ENCODE measurements at regions not wholly inside any gene's neighbourhood (a gene's known extent, or its start where the extent isn't known, plus 50 kb on each side); places are given as distances from the start of the nearest gene placed in this dataset.

GRCh38 chr4:26133840-26134239, 187.0 kb upstream of the RBPJ start:
- no peaks in the 10 kb centered on the region for H3K36me3 ChIP-seq (ENCODE audit: control insufficient read depth, insufficient read depth, low read length)
- in situ Hi-C loops (cut with HindIII; ENCODE audit: low pct_unique_long_range_greater_than_20kb, low sequenced_read_pairs) (no loop called here), intact Hi-C loops (cut with micrococcal nuclease; ENCODE audit: unreplicated experiment) (no loop called here)
- ATAC-seq (no peak), DNase-seq (ENCODE audit: low read depth, low spot score) (no peak)
- POLR2A ChIA-PET = no interaction called here
- no peak for TF ChIP-seq SIN3A (IDR thresholded peaks at IDR 0.05; ENCODE audit: borderline replicate concordance, insufficient read depth, low read depth, low read length)
- TF ChIP-seq POLR2AphosphoS5 (IDR thresholded peaks at IDR 0.05; ENCODE audit: low read depth, low read length) = no peak
- TF ChIP-seq REST (IDR thresholded peaks at IDR 0.05; ENCODE audit: insufficient read depth in 1 of 2, low read depth in 2 of 2, low read length in 1 of 2) = no peak
- TF ChIP-seq CTCF (IDR thresholded peaks at IDR 0.05) = no peak
- TF ChIP-seq TCF7L2 (IDR thresholded peaks at IDR 0.05; ENCODE audit: low read depth, low read length) = no peak
- CTCF ChIA-PET = no interaction called here
- no peaks in the 10 kb centered on the region for H3K4me1 ChIP-seq (ENCODE audit: control insufficient read depth, insufficient read depth, low read length)
- no peak overlapping the region for H3K4me3 ChIP-seq (ENCODE audit: low read depth in 2 of 2, low read length in 2 of 2)
- no peaks in the 10 kb centered on the region for H3K9me3 ChIP-seq (ENCODE audit: control insufficient read depth, insufficient read depth, low read depth, low read length)
- no peak overlapping the region for H3K27ac ChIP-seq (ENCODE audit: low read length)
- no peaks in the 10 kb centered on the region for H3K27me3 ChIP-seq (ENCODE audit: control insufficient read depth, insufficient read depth, low read length)
- BruUV-seq (replicated peaks) = no TSS peak

- no peak for ATAC-seq
- Histone ChIP-seq H3K4me1 (ENCODE audit: control insufficient read depth, insufficient read depth, low read length) (no peaks in the 10 kb centered on the region), H3K4me3 (ENCODE audit: low read depth in 2 of 2, low read length in 2 of 2) (no peak overlapping the region), H3K36me3 (ENCODE audit: control insufficient read depth, insufficient read depth, low read length) (no peaks in the 10 kb centered on the region), H3K27me3 (ENCODE audit: control insufficient read depth, insufficient read depth, low read length) (no peaks in the 10 kb centered on the region), H3K9me3 (ENCODE audit: control insufficient read depth, insufficient read depth, low read depth, low read length) (no peaks in the 10 kb centered on the region), H3K27ac (ENCODE audit: low read length) (no peak overlapping the region)
- BruUV-seq (replicated peaks) = no TSS peak
- POLR2A ChIA-PET = no interaction called here
- no peak for TF ChIP-seq SIN3A (IDR thresholded peaks at IDR 0.05; ENCODE audit: borderline replicate concordance, insufficient read depth, low read depth, low read length)
- CTCF ChIA-PET = no interaction called here
- no peak for DNase-seq (ENCODE audit: low read depth, low spot score)
- in situ Hi-C loops (cut with HindIII; ENCODE audit: low pct_unique_long_range_greater_than_20kb, low sequenced_read_pairs) = no loop called here
- intact Hi-C loops (cut with micrococcal nuclease; ENCODE audit: unreplicated experiment) = no loop called here
These were observed 185.5 kb upstream of the RBPJ start for GRCh38 chr4:26135331-26135730.

GRCh38 chr4:26136615-26137014, 184.2 kb upstream of the RBPJ start:
- POLR2A ChIA-PET = no interaction called here
- Histone ChIP-seq H3K27ac (ENCODE audit: low read length) (no peak overlapping the region), H3K9me3 (ENCODE audit: control insufficient read depth, insufficient read depth, low read depth, low read length) (no peaks in the 10 kb centered on the region), H3K4me1 (ENCODE audit: control insufficient read depth, insufficient read depth, low read length) (no peaks in the 10 kb centered on the region), H3K27me3 (ENCODE audit: control insufficient read depth, insufficient read depth, low read length) (no peaks in the 10 kb centered on the region), H3K4me3 (ENCODE audit: low read depth in 2 of 2, low read length in 2 of 2) (no peak overlapping the region), H3K36me3 (ENCODE audit: control insufficient read depth, insufficient read depth, low read length) (no peaks in the 10 kb centered on the region)
- no peak for ATAC-seq
- no peak for DNase-seq (ENCODE audit: low read depth, low spot score)
- CTCF ChIA-PET = no interaction called here
- TF ChIP-seq CTCF (IDR thresholded peaks at IDR 0.05) (no peak), REST (IDR thresholded peaks at IDR 0.05; ENCODE audit: insufficient read depth in 1 of 2, low read depth in 2 of 2, low read length in 1 of 2) (no peak), POLR2AphosphoS5 (IDR thresholded peaks at IDR 0.05; ENCODE audit: low read depth, low read length) (no peak), SIN3A (IDR thresholded peaks at IDR 0.05; ENCODE audit: borderline replicate concordance, insufficient read depth, low read depth, low read length) (no peak), TCF7L2 (IDR thresholded peaks at IDR 0.05; ENCODE audit: low read depth, low read length) (no peak)
- in situ Hi-C loops (cut with HindIII; ENCODE audit: low pct_unique_long_range_greater_than_20kb, low sequenced_read_pairs) (no loop called here), intact Hi-C loops (cut with micrococcal nuclease; ENCODE audit: unreplicated experiment) (no loop called here)
- BruUV-seq (replicated peaks) = no TSS peak

Measured in Panc1 (cell line).